WTC11 (cell line): ENCODE measurements at regions not wholly inside any gene's neighbourhood (a gene's known extent, or its start where the extent isn't known, plus 50 kb on each side); places are given as distances from the start of the nearest gene placed in this dataset.
"Not testable (repeated sequence)": the region's sequence is repeated elsewhere in the genome, so short reads cannot be mapped to it uniquely, and the experiment has no call there.

ENCODE experiments used
- ATAC-seq: fragments of 200-7000 bp; cut with Tn5 transposase; 2 replicates; pipeline ENCODE4 v1.10.0; 2021; ENCODE audit warnings: mild to moderate bottlenecking, moderate library complexity
- CTCF ChIA-PET: fragments of 300-600 bp; sonication (Branson Sonifier 250); formaldehyde crosslinking; loops from one replicate; lab custom pipeline; 2021; ENCODE audit warnings: antibody characterized with exemption; lab: Charles Lee
- POLR2A ChIA-PET: fragments of 350-600 bp; sonication (Branson Sonifier 250); formaldehyde crosslinking; loops from one replicate; lab custom pipeline; 2021; ENCODE audit warnings: antibody characterized with exemption; lab: Charles Lee
- DNase-seq: peaks from one replicate; pipeline ENCODE4 v3.0.0; 2021; ENCODE audit warnings: low spot score
- H3K27ac Mint-ChIP-seq: 2 replicates; pipeline ENCODE4 v1.8.0; 2021; ENCODE audit warnings: mixed read lengths
- H3K27me3 Mint-ChIP-seq: 2 replicates; pipeline ENCODE4 v1.8.0; 2021; ENCODE audit warnings: low read depth, mild to moderate bottlenecking, moderate library complexity, mixed read lengths
- H3K36me3 Mint-ChIP-seq: 2 replicates; pipeline ENCODE4 v1.8.0; 2021; ENCODE audit warnings: mixed read lengths
- H3K4me1 Mint-ChIP-seq: 2 replicates; pipeline ENCODE4 v1.8.0; 2022; ENCODE audit warnings: mixed read lengths
- H3K4me3 Mint-ChIP-seq: 2 replicates; pipeline ENCODE4 v1.8.0; 2021; ENCODE audit warnings: mild to moderate bottlenecking, moderate library complexity, mixed read lengths
- H3K9me3 Mint-ChIP-seq: 2 replicates; pipeline ENCODE4 v1.8.0; 2021; ENCODE audit warnings: mixed read lengths
- AR ChIP-seq: fragments of 250-450 bp; sonication (Bioruptor Pico); IDR thresholded peaks from 2 replicates; pipeline ENCODE4 v1.9.0; 2021; ENCODE audit warnings: mild to moderate bottlenecking
- ATF1 ChIP-seq: sonication (generic); formaldehyde crosslinking; IDR thresholded peaks from 2 replicates; pipeline ENCODE4 v1.8.1; 2023; ENCODE audit warnings: mild to moderate bottlenecking, moderate library complexity, missing genetic modification reagents
- CBFB ChIP-seq: sonication (generic); formaldehyde crosslinking; IDR thresholded peaks from 2 replicates; pipeline ENCODE4 v1.8.1; 2022; ENCODE audit warnings: mild to moderate bottlenecking, low read depth, missing genetic modification reagents
- CDX4 ChIP-seq: fragments of 250-450 bp; sonication (Bioruptor Pico); IDR thresholded peaks from 2 replicates; pipeline ENCODE4 v1.9.0; 2021; ENCODE audit warnings: moderate library complexity, mild to moderate bottlenecking, inconsistent platforms, borderline replicate concordance
- ELF4 ChIP-seq: sonication (generic); formaldehyde crosslinking; IDR thresholded peaks from 2 replicates; pipeline ENCODE4 v1.8.1; 2022; ENCODE audit warnings: low read depth, mild to moderate bottlenecking, moderate library complexity, missing genetic modification reagents
- ETV6 ChIP-seq: sonication (generic); formaldehyde crosslinking; IDR thresholded peaks from 2 replicates; pipeline ENCODE4 v1.8.1; 2022; ENCODE audit warnings: mild to moderate bottlenecking, missing genetic modification reagents
- FOXP1 ChIP-seq: sonication (generic); formaldehyde crosslinking; IDR thresholded peaks from 2 replicates; pipeline ENCODE4 v1.8.0; 2022; ENCODE audit warnings: missing genetic modification reagents, mild to moderate bottlenecking, moderate library complexity, borderline replicate concordance
- GABPB1 ChIP-seq: sonication (generic); formaldehyde crosslinking; IDR thresholded peaks from 2 replicates; pipeline ENCODE4 v1.8.1; 2023; ENCODE audit warnings: mild to moderate bottlenecking, missing genetic modification reagents
- HMGXB4 ChIP-seq: sonication (generic); formaldehyde crosslinking; IDR thresholded peaks from 2 replicates; pipeline ENCODE4 v1.8.1; 2023; ENCODE audit warnings: mild to moderate bottlenecking, moderate library complexity, missing genetic modification reagents
- JUN ChIP-seq: sonication (generic); formaldehyde crosslinking; IDR thresholded peaks from 2 replicates; pipeline ENCODE4 v1.8.0; 2023; ENCODE audit warnings: mild to moderate bottlenecking, missing genetic modification reagents
- MXD4 ChIP-seq: fragments of 250-450 bp; sonication (Bioruptor Pico); IDR thresholded peaks from 2 replicates; pipeline ENCODE4 v1.8.0; 2021; ENCODE audit warnings: mild to moderate bottlenecking, moderate library complexity, borderline replicate concordance
- MYBL2 ChIP-seq: sonication (generic); formaldehyde crosslinking; IDR thresholded peaks from 2 replicates; pipeline ENCODE4 v1.8.1; 2023; ENCODE audit warnings: mild to moderate bottlenecking, moderate library complexity, missing genetic modification reagents
- NFYB ChIP-seq: sonication (generic); formaldehyde crosslinking; conservative IDR thresholded peaks from 2 replicates; pipeline ENCODE4 v1.8.0; 2022; ENCODE audit warnings: low read depth, missing genetic modification reagents
- NR3C1 ChIP-seq: sonication (generic); formaldehyde crosslinking; conservative IDR thresholded peaks from 2 replicates; pipeline ENCODE4 v1.8.1; 2023; ENCODE audit warnings: low read depth, mild to moderate bottlenecking, missing genetic modification reagents
- TCF7 ChIP-seq: sonication (generic); formaldehyde crosslinking; IDR thresholded peaks from 2 replicates; pipeline ENCODE4 v1.8.0; 2022; ENCODE audit warnings: mild to moderate bottlenecking, low read depth, missing genetic modification reagents, moderate library complexity
- TEAD1 ChIP-seq: sonication (generic); formaldehyde crosslinking; IDR thresholded peaks from 2 replicates; pipeline ENCODE4 v1.8.0; 2022; ENCODE audit warnings: mild to moderate bottlenecking, missing genetic modification reagents
- TP53 ChIP-seq: sonication (generic); formaldehyde crosslinking; IDR thresholded peaks from 2 replicates; pipeline ENCODE4 v1.8.1; 2023; ENCODE audit warnings: mild to moderate bottlenecking, missing genetic modification reagents
- ZNF121 ChIP-seq: sonication (generic); formaldehyde crosslinking; IDR thresholded peaks from 2 replicates; pipeline ENCODE4 v1.8.0; 2023; ENCODE audit warnings: missing genetic modification reagents

GRCh38 chr2:89850881-89851582 is 1159.6 kb downstream of the RPIA start:
- DNase-seq (no peak), ATAC-seq (no peak)
- ChIA-PET CTCF (no interaction called here), POLR2A (no interaction called here)
- no peaks in the 10 kb centered on the region for H3K4me1 Mint-ChIP-seq
- H3K27ac Mint-ChIP-seq = no peak overlapping the region
- H3K9me3 Mint-ChIP-seq = peaks cover 55% of the 10 kb centered on the region
- H3K36me3 Mint-ChIP-seq = peaks cover 53% of the 10 kb centered on the region
- peaks cover 34% of the 10 kb centered on the region for H3K27me3 Mint-ChIP-seq
- TF ChIP-seq ELF4 = no peak
- no peak for TF ChIP-seq ATF1
- no peak for TF ChIP-seq FOXP1 (CRISPR knock-in tag)
- TF ChIP-seq CBFB = no peak
- no peak for TF ChIP-seq JUN (CRISPR knock-in tag)
- TF ChIP-seq GABPB1 (CRISPR knock-in tag) = no peak
- no peak for TF ChIP-seq CDX4
- no peak for TF ChIP-seq MXD4
- no peak for TF ChIP-seq HMGXB4 (CRISPR knock-in tag)
- no peak for TF ChIP-seq NFYB (CRISPR knock-in tag)
- TF ChIP-seq NR3C1 (CRISPR knock-in tag) = no peak
- no peak for TF ChIP-seq TCF7
- no peak overlapping the region for H3K4me3 Mint-ChIP-seq

GRCh38 chr2:89851583-89851905 is 1160.1 kb downstream of the RPIA start:
- TF ChIP-seq ETV6 (no peak), ZNF121 (CRISPR knock-in tag) (no peak), AR (no peak), MYBL2 (CRISPR knock-in tag) (no peak), TEAD1 (CRISPR knock-in tag) (no peak), TP53 (CRISPR knock-in tag) (no peak)
- Mint-ChIP-seq H3K27me3 (peaks cover 34% of the 10 kb centered on the region), H3K4me3 (no peak overlapping the region), H3K36me3 (peaks cover 48% of the 10 kb centered on the region), H3K9me3 (peaks cover 49% of the 10 kb centered on the region), H3K4me1 (no peaks in the 10 kb centered on the region), H3K27ac (no peak overlapping the region)
- ChIA-PET POLR2A (no interaction called here), CTCF (no interaction called here)
- DNase-seq (no peak), ATAC-seq (no peak)

- ATAC-seq, POLR2A ChIA-PET, H3K27ac Mint-ChIP-seq, H3K4me1 Mint-ChIP-seq, CTCF ChIA-PET, H3K4me3 Mint-ChIP-seq, DNase-seq: not testable (repeated sequence)
- peaks cover 33% of the 10 kb centered on the region for H3K36me3 Mint-ChIP-seq
- H3K9me3 Mint-ChIP-seq = peaks cover 34% of the 10 kb centered on the region
- H3K27me3 Mint-ChIP-seq = peaks cover 27% of the 10 kb centered on the region
Observed at GRCh38 chr2:89853427-89853826, 1162.0 kb downstream of the RPIA start.

- ATAC-seq, DNase-seq, H3K27ac Mint-ChIP-seq, H3K27me3 Mint-ChIP-seq, H3K4me1 Mint-ChIP-seq, POLR2A ChIA-PET, H3K4me3 Mint-ChIP-seq, CTCF ChIA-PET: not testable (repeated sequence)
- Mint-ChIP-seq H3K9me3 (peaks cover 11% of the 10 kb centered on the region), H3K36me3 (peaks cover 11% of the 10 kb centered on the region)
Observed at GRCh38 chr2:89855752-89856151, 1164.3 kb downstream of the RPIA start.

- CTCF ChIA-PET, H3K9me3 Mint-ChIP-seq, H3K27ac Mint-ChIP-seq, H3K27me3 Mint-ChIP-seq, H3K36me3 Mint-ChIP-seq, ATAC-seq, DNase-seq, H3K4me1 Mint-ChIP-seq, H3K4me3 Mint-ChIP-seq, POLR2A ChIA-PET: not testable (repeated sequence)
Observed at GRCh38 chr2:89856305-89856704, 1164.8 kb downstream of the RPIA start.

GRCh38 chr2:89862164-89862563 is 1170.7 kb downstream of the RPIA start:
- ATAC-seq, DNase-seq, CTCF ChIA-PET, POLR2A ChIA-PET, H3K4me1 Mint-ChIP-seq, H3K27me3 Mint-ChIP-seq, H3K4me3 Mint-ChIP-seq, H3K27ac Mint-ChIP-seq, H3K9me3 Mint-ChIP-seq, H3K36me3 Mint-ChIP-seq: not testable (repeated sequence)

- H3K27me3 Mint-ChIP-seq, ATAC-seq, H3K4me3 Mint-ChIP-seq, H3K36me3 Mint-ChIP-seq, DNase-seq, H3K27ac Mint-ChIP-seq, H3K4me1 Mint-ChIP-seq, POLR2A ChIA-PET, CTCF ChIA-PET, H3K9me3 Mint-ChIP-seq: not testable (repeated sequence)
Observed at GRCh38 chr2:89863209-89863608, 1171.7 kb downstream of the RPIA start.
